Mucosa of rectum (tissue), 2 donors: ENCODE measurements at regions not wholly inside any gene's neighbourhood (a gene's known extent, or its start where the extent isn't known, plus 50 kb on each side); places are given as distances from the start of the nearest gene placed in this dataset.
"Not testable (repeated sequence)": the region's sequence is repeated elsewhere in the genome, so short reads cannot be mapped to it uniquely, and the experiment has no call there.

ENCODE experiments used
- H3K27ac ChIP-seq, 2 donors: one replicate each; pipeline ENCODE4 v1.7.0; 2013; ENCODE audit warnings: inconsistent platforms in 2 of 2, low read depth in 2 of 2, low read length in 2 of 2
- H3K27me3 ChIP-seq, 2 donors: one replicate each; pipeline ENCODE4 v1.7.0; 2013; ENCODE audit warnings: low read length in 2 of 2; ENCODE audit not compliant: control insufficient read depth in 2 of 2, insufficient read depth in 2 of 2
- H3K36me3 ChIP-seq, 2 donors: one replicate each; pipeline ENCODE4 v1.7.0; 2013; ENCODE audit warnings: low read length in 2 of 2; ENCODE audit not compliant: control insufficient read depth in 2 of 2, insufficient read depth in 2 of 2
- H3K4me1 ChIP-seq, 2 donors: one replicate each; pipeline ENCODE4 v1.7.0; 2013; ENCODE audit warnings: low read length in 2 of 2, mild to moderate bottlenecking in 1 of 2; ENCODE audit not compliant: control insufficient read depth in 2 of 2, insufficient read depth in 2 of 2
- H3K4me3 ChIP-seq, 2 donors: one replicate each; pipeline ENCODE4 v1.7.0; 2013; ENCODE audit warnings: low read length in 2 of 2
- H3K9ac ChIP-seq, 2 donors: one replicate each; pipeline ENCODE4 v1.7.0; 2013; ENCODE audit warnings: low read length in 2 of 2, low read depth in 1 of 2, mild to moderate bottlenecking in 1 of 2
- H3K9me3 ChIP-seq, 2 donors: one replicate each; pipeline ENCODE4 v1.7.0; 2013; ENCODE audit warnings: low read length in 2 of 2; ENCODE audit not compliant: control insufficient read depth in 2 of 2
- donor health status: healthy.
- donor health status: Normal muscosa, but diverticular disease.

GRCh38 chrX:131634900-131635299 lies 91.0 kb downstream of the OR13H1 start:
- Histone ChIP-seq H3K36me3 (no peaks in the 10 kb centered on the region), H3K9ac (no peak overlapping the region), H3K27me3 (peaks cover 0 to 4% of the 10 kb centered on the region in 2 donors), H3K9me3 (no peaks in the 10 kb centered on the region), H3K4me1 (no peaks in the 10 kb centered on the region), H3K27ac (no peak overlapping the region), H3K4me3 (no peak overlapping the region)

GRCh38 chrX:131646106-131646505 lies 102.2 kb downstream of the OR13H1 start:
- Histone ChIP-seq H3K27ac (no peak overlapping the region), H3K9me3 (no peaks in the 10 kb centered on the region), H3K4me1 (no peaks in the 10 kb centered on the region), H3K4me3 (no peak overlapping the region), H3K9ac (no peak overlapping the region), H3K36me3 (no peaks in the 10 kb centered on the region), H3K27me3 (peaks cover 3 to 8% of the 10 kb centered on the region in 2 donors)

- no peak overlapping the region for H3K4me3 ChIP-seq
- peaks cover 0 to 8% of the 10 kb centered on the region in 2 donors for H3K27me3 ChIP-seq
- H3K36me3 ChIP-seq: no peaks in the 10 kb centered on the region
- H3K4me1 ChIP-seq: no peaks in the 10 kb centered on the region
- H3K9ac ChIP-seq: no peak overlapping the region
- no peak overlapping the region for H3K27ac ChIP-seq
- peaks cover 0 to 3% of the 10 kb centered on the region in 2 donors for H3K9me3 ChIP-seq
Observed at GRCh38 chrX:131649741-131650140, 105.9 kb downstream of the OR13H1 start.

GRCh38 chrX:131650637-131651410 lies 107.0 kb downstream of the OR13H1 start:
- Histone ChIP-seq H3K27me3 (peaks cover 0 to 3% of the 10 kb centered on the region in 2 donors), H3K27ac (no peak overlapping the region), H3K36me3 (no peaks in the 10 kb centered on the region), H3K9me3 (peaks cover 0 to 3% of the 10 kb centered on the region in 2 donors), H3K9ac (no peak overlapping the region), H3K4me1 (no peaks in the 10 kb centered on the region), H3K4me3 (no peak overlapping the region)

GRCh38 chrX:131663726-131664125 lies 119.9 kb downstream of the OR13H1 start:
- H3K36me3 ChIP-seq, H3K9me3 ChIP-seq, H3K4me3 ChIP-seq, H3K9ac ChIP-seq, H3K27ac ChIP-seq, H3K4me1 ChIP-seq, H3K27me3 ChIP-seq: not testable (repeated sequence)

- Histone ChIP-seq H3K4me1 (no peaks in the 10 kb centered on the region), H3K27me3 (peaks cover 0 to 3% of the 10 kb centered on the region in 2 donors), H3K4me3 (no peak overlapping the region), H3K9ac (no peak overlapping the region), H3K27ac (no peak overlapping the region), H3K36me3 (no peaks in the 10 kb centered on the region), H3K9me3 (no peaks in the 10 kb centered on the region)
Observed at GRCh38 chrX:131671735-131672134, 127.9 kb downstream of the OR13H1 start.

- Histone ChIP-seq H3K36me3 (no peaks in the 10 kb centered on the region), H3K9me3 (no peaks in the 10 kb centered on the region)
Observed at GRCh38 chrX:131675596-131676194, 131.8 kb downstream of the OR13H1 start.

GRCh38 chrX:131677655-131678628 lies 134.1 kb downstream of the OR13H1 start:
- Histone ChIP-seq H3K27me3 (peaks cover 0 to 3% of the 10 kb centered on the region in 2 donors), H3K4me3 (no peak overlapping the region), H3K9ac (no peak overlapping the region), H3K9me3 (no peaks in the 10 kb centered on the region), H3K4me1 (no peaks in the 10 kb centered on the region), H3K36me3 (no peaks in the 10 kb centered on the region), H3K27ac (no peak overlapping the region)

More at GRCh38 chrX:131675596-131676194, 131.8 kb downstream of the OR13H1 start:
- Histone ChIP-seq H3K4me3 (no peak overlapping the region), H3K4me1 (no peaks in the 10 kb centered on the region), H3K27ac (no peak overlapping the region), H3K9ac (no peak overlapping the region), H3K27me3 (peaks cover 0 to 6% of the 10 kb centered on the region in 2 donors)

- H3K4me1 ChIP-seq, H3K27me3 ChIP-seq, H3K9ac ChIP-seq, H3K9me3 ChIP-seq, H3K4me3 ChIP-seq, H3K27ac ChIP-seq, H3K36me3 ChIP-seq: not testable (repeated sequence)
Observed at GRCh38 chrX:131682735-131683134, 138.9 kb downstream of the OR13H1 start.

- no peak overlapping the region for H3K9ac ChIP-seq
- H3K4me3 ChIP-seq: no peak overlapping the region
- H3K27ac ChIP-seq: no peak overlapping the region
- no peaks in the 10 kb centered on the region for H3K4me1 ChIP-seq
- H3K36me3 ChIP-seq: no peaks in the 10 kb centered on the region
- no peaks in the 10 kb centered on the region for H3K9me3 ChIP-seq
- no peaks in the 10 kb centered on the region for H3K27me3 ChIP-seq
Observed at GRCh38 chrX:131693359-131693758, 149.5 kb downstream of the OR13H1 start.
